Inferior parietal cortex (tissue), 1 donor: ENCODE measurements at regions not wholly inside any gene's neighbourhood (a gene's known extent, or its start where the extent isn't known, plus 50 kb on each side); places are given as distances from the start of the nearest gene placed in this dataset.

Experiments
- DNase-seq: peaks from one replicate; pipeline ENCODE4 v3.0.0-alpha.2; 2016; ENCODE audit errors: extremely low spot score

GRCh38 chr11:70486731-70487130, 88.4 kb downstream of the CTTN start:
- no peak for DNase-seq

GRCh38 chr11:70487160-70487559, 88.8 kb downstream of the CTTN start:
- DNase-seq = no peak

GRCh38 chr11:70487756-70488155, 89.4 kb downstream of the CTTN start:
- no peak for DNase-seq

GRCh38 chr11:70488171-70488703, 89.9 kb downstream of the CTTN start:
- DNase-seq = no peak

GRCh38 chr11:70489276-70489675, 90.9 kb downstream of the CTTN start:
- DNase-seq = no peak

GRCh38 chr11:70490208-70490607, 91.9 kb downstream of the CTTN start:
- no peak for DNase-seq

- no peak for DNase-seq
These were observed 92.6 kb downstream of the CTTN start for GRCh38 chr11:70490723-70491558.

GRCh38 chr11:70491696-70492472, 93.6 kb downstream of the CTTN start:
- no peak for DNase-seq

- no peak for DNase-seq
These were observed 94.8 kb downstream of the CTTN start for GRCh38 chr11:70493089-70493474.

- DNase-seq = no peak
These were observed 95.6 kb downstream of the CTTN start for GRCh38 chr11:70493891-70494290.

- no peak for DNase-seq
These were observed 96.4 kb downstream of the CTTN start for GRCh38 chr11:70494559-70495350.

GRCh38 chr11:70495351-70496310, 97.3 kb downstream of the CTTN start:
- DNase-seq = no peak

GRCh38 chr11:70496591-70497535, 98.5 kb downstream of the CTTN start:
- no peak for DNase-seq

- DNase-seq = no peak
These were observed 99.3 kb downstream of the CTTN start for GRCh38 chr11:70497536-70498075.

- no peak for DNase-seq
These were observed 99.8 kb downstream of the CTTN start for GRCh38 chr11:70498171-70498571.

- DNase-seq = no peak
These were observed 100.9 kb downstream of the CTTN start for GRCh38 chr11:70498976-70499801.

GRCh38 chr11:70500076-70500847, 101.9 kb downstream of the CTTN start:
- DNase-seq = no peak
